CD14-positive monocyte (primary cell): ENCODE measurements at regions not wholly inside any gene's neighbourhood (a gene's known extent, or its start where the extent isn't known, plus 50 kb on each side); places are given as distances from the start of the nearest gene placed in this dataset.

Source experiments
- DNase-seq, 3 donors: peaks; one replicate each; pipeline ENCODE4 v3.0.0-alpha.2; 2011 to 2022
- H2AFZ ChIP-seq: 2 replicates; pipeline ENCODE4 v1.6.0; 2012; ENCODE audit warnings: mild to moderate bottlenecking, low read depth, low read length, inconsistent platforms; ENCODE audit not compliant: insufficient read depth, poor library complexity, severe bottlenecking
- H3K27ac ChIP-seq, 2 donors: 1 replicate in 1 of 2; 2 replicates in 1 of 2; pipeline ENCODE4 v1.5.1; 2012 to 2013; ENCODE audit warnings: low read length in 2 of 2, control low read depth in 1 of 2, inconsistent platforms in 1 of 2, low read depth in 1 of 2, mild to moderate bottlenecking in 1 of 2
- H3K27me3 ChIP-seq, 2 donors: one replicate each; pipeline versions ENCODE4 v1.6.0 to v1.6.1; 2011 to 2013; ENCODE audit warnings: low read length in 2 of 2; ENCODE audit not compliant: control insufficient read depth in 2 of 2, insufficient read depth in 2 of 2
- H3K36me3 ChIP-seq, 2 donors: replicated peaks in 1 of 2; 1 replicate in 1 of 2; 2 replicates in 1 of 2; pipeline versions ENCODE4 v1.5.1 to v1.6.1; 2012 to 2013; ENCODE audit warnings: low read length in 2 of 2, control low read depth in 1 of 2, inconsistent platforms in 1 of 2, mild to moderate bottlenecking in 1 of 2; ENCODE audit not compliant: insufficient read depth in 2 of 2, control insufficient read depth in 1 of 2
- H3K4me1 ChIP-seq, 2 donors: 1 replicate in 1 of 2; 2 replicates in 1 of 2; pipeline versions ENCODE4 v1.5.1 to v1.6.1; 2012 to 2013; ENCODE audit warnings: low read length in 2 of 2, control low read depth in 1 of 2, inconsistent platforms in 1 of 2, mild to moderate bottlenecking in 1 of 2, moderate library complexity in 1 of 2; ENCODE audit not compliant: insufficient read depth in 2 of 2, control insufficient read depth in 1 of 2
- H3K4me2 ChIP-seq: replicated peaks from 2 replicates; pipeline ENCODE3; 2012; ENCODE audit warnings: low read length, moderate library complexity, mild to moderate bottlenecking; ENCODE audit not compliant: poor library complexity, severe bottlenecking; ENCODE audit errors: extremely low read depth
- H3K4me3 ChIP-seq, 3 experiments: fragments of 200-600 bp in 1 of 3; sonication (generic) in 1 of 3; replicated peaks in 1 of 3; 1 replicate in 2 of 3; 2 replicates in 1 of 3; pipeline ENCODE4 v1.5.1; 2011 to 2013; ENCODE audit warnings: low read length in 3 of 3, mild to moderate bottlenecking in 3 of 3, control low read depth in 2 of 3, low read depth in 2 of 3, inconsistent platforms in 1 of 3, moderate library complexity in 1 of 3
- H3K79me2 ChIP-seq: 2 replicates; pipeline ENCODE4 v1.6.0; 2012; ENCODE audit warnings: mild to moderate bottlenecking, control low read depth, inconsistent platforms, low read length, moderate library complexity; ENCODE audit not compliant: insufficient read depth
- H3K9ac ChIP-seq: 2 replicates; pipeline ENCODE4 v1.6.0; 2017; ENCODE audit warnings: low read length, mild to moderate bottlenecking; ENCODE audit not compliant: insufficient read depth, poor library complexity, severe bottlenecking
- H3K9me3 ChIP-seq, 2 donors: replicated peaks in 1 of 2; 1 replicate in 1 of 2; 2 replicates in 1 of 2; pipeline versions ENCODE4 v1.5.1 to v1.6.1; 2012 to 2013; ENCODE audit warnings: low read length in 2 of 2, control low read depth in 1 of 2; ENCODE audit not compliant: control insufficient read depth in 1 of 2, insufficient read depth in 1 of 2
- H4K20me1 ChIP-seq: 2 replicates; pipeline ENCODE4 v1.6.0; 2012; ENCODE audit warnings: mild to moderate bottlenecking, low read length, control low read depth, moderate library complexity; ENCODE audit not compliant: insufficient read depth
- H3K27ac Mint-ChIP-seq, 7 donors: one replicate each; pipeline ENCODE4 v1.8.0; 2020; ENCODE audit warnings: mild to moderate bottlenecking in 7 of 7, mixed read lengths in 7 of 7, moderate library complexity in 6 of 7, inconsistent platforms in 2 of 7
- H3K27me3 Mint-ChIP-seq, 3 donors: one replicate each; pipeline ENCODE4 v1.8.0; 2021 to 2022; ENCODE audit warnings: low read depth in 3 of 3, mild to moderate bottlenecking in 3 of 3, mixed read lengths in 3 of 3, moderate library complexity in 3 of 3, inconsistent platforms in 1 of 3
- H3K36me3 Mint-ChIP-seq, 2 donors: one replicate each; pipeline ENCODE4 v1.8.0; 2020; ENCODE audit warnings: mixed read lengths in 2 of 2, inconsistent platforms in 1 of 2, mild to moderate bottlenecking in 1 of 2
- H3K4me1 Mint-ChIP-seq: one replicate; pipeline ENCODE4 v1.8.0; 2020; ENCODE audit warnings: mild to moderate bottlenecking, mixed read lengths
- H3K4me3 Mint-ChIP-seq, 2 donors: one replicate each; pipeline ENCODE4 v1.8.0; 2020; ENCODE audit warnings: mild to moderate bottlenecking in 2 of 2, mixed read lengths in 2 of 2, moderate library complexity in 1 of 2
- H3K9me3 Mint-ChIP-seq, 7 donors: one replicate each; pipeline ENCODE4 v1.8.0; 2020 to 2022; ENCODE audit warnings: mixed read lengths in 7 of 7, mild to moderate bottlenecking in 6 of 7, moderate library complexity in 6 of 7, inconsistent platforms in 2 of 7
- CTCF ChIP-seq: fragments of 200-600 bp; IDR thresholded peaks from one replicate; pipeline ENCODE4 v1.8.0; 2022; ENCODE audit warnings: antibody characterized with exemption, mild to moderate bottlenecking
- WGBS: methylation state at CpG from one replicate; pipeline ENCODE4 v1.1.5; 2013; ENCODE audit warnings: missing lambda C conversion rate; ENCODE audit not compliant: insufficient coverage; 5-methylcytosine and 5-hydroxymethylcytosine counted together
- intact Hi-C, 2 donors: fragments of 100-400 bp; cut with micrococcal nuclease; formaldehyde crosslinking; loops; one replicate each; pipeline versions ENCODE4 v1.15.0 to v1.15.1; 2023

- no peaks in the 10 kb centered on the region for H3K79me2 ChIP-seq
- TF ChIP-seq CTCF = no peak
- no peak overlapping the region for H3K9ac ChIP-seq
- H4K20me1 ChIP-seq = no peaks in the 10 kb centered on the region
- H3K27me3 ChIP-seq = no peaks in the 10 kb centered on the region
- no peak overlapping the region for H3K4me2 ChIP-seq
- Mint-ChIP-seq H3K27ac (no peak overlapping the region), H3K36me3 (no peaks in the 10 kb centered on the region), H3K9me3 (peaks cover 0 to 14% (median 8%) of the 10 kb centered on the region in 7 donors), H3K27me3 (peaks cover 0 to 3% (median 0%) of the 10 kb centered on the region in 3 donors), H3K4me1 (no peaks in the 10 kb centered on the region), H3K4me3 (no peak overlapping the region)
- H3K9me3 ChIP-seq = no peaks in the 10 kb centered on the region
- no peak overlapping the region for H2AFZ ChIP-seq
- intact Hi-C loops = no loop called here
- WGBS = 67% methylated on average over 1 of the region's 1 CpG
- no peak overlapping the region for H3K4me3 ChIP-seq
- H3K27ac ChIP-seq = no peak overlapping the region
- H3K4me1 ChIP-seq = no peaks in the 10 kb centered on the region
- no peak for DNase-seq
- H3K36me3 ChIP-seq = no peaks in the 10 kb centered on the region
Measured at GRCh38 chr1:71324671-71325267, 243.9 kb upstream of the ZRANB2 start.

GRCh38 chr1:71312545-71312944 lies 231.7 kb upstream of the ZRANB2 start:
- H3K4me3 Mint-ChIP-seq = no peak overlapping the region
- H3K9me3 Mint-ChIP-seq = peaks cover 5 to 9% (median 7%) of the 10 kb centered on the region in 7 donors
- H3K27me3 Mint-ChIP-seq = no peaks in the 10 kb centered on the region
- Histone ChIP-seq H3K27ac (no peak overlapping the region), H2AFZ (no peak overlapping the region), H3K27me3 (no peaks in the 10 kb centered on the region), H3K4me1 (no peaks in the 10 kb centered on the region), H3K9ac (no peak overlapping the region), H3K36me3 (no peaks in the 10 kb centered on the region), H3K4me2 (no peak overlapping the region), H3K79me2 (no peaks in the 10 kb centered on the region), H3K4me3 (no peak overlapping the region), H4K20me1 (no peaks in the 10 kb centered on the region), H3K9me3 (peaks cover 4 to 6% of the 10 kb centered on the region in 2 donors)
- no peaks in the 10 kb centered on the region for H3K36me3 Mint-ChIP-seq
- H3K27ac Mint-ChIP-seq = no peak overlapping the region
- no peak for DNase-seq
- no peak for TF ChIP-seq CTCF
- no CpG with 5 or more reads among the region's 2 CpGs for WGBS
- H3K4me1 Mint-ChIP-seq = no peaks in the 10 kb centered on the region
- intact Hi-C loops = no loop called here
